AG08395 (cell line): ENCODE measurements at regions not wholly inside any gene's neighbourhood (a gene's known extent, or its start where the extent isn't known, plus 50 kb on each side); places are given as distances from the start of the nearest gene placed in this dataset.
"Not testable (repeated sequence)": the region's sequence is repeated elsewhere in the genome, so short reads cannot be mapped to it uniquely, and the experiment has no call there.

Experiments used
- DNase-seq: peaks from one replicate; pipeline ENCODE4 v3.0.0; 2012; ENCODE audit warnings: mixed read lengths, low spot score

GRCh38 chr10:8790390-8790789, 735.9 kb downstream of the GATA3 start:
- no peak for DNase-seq

DNA sequence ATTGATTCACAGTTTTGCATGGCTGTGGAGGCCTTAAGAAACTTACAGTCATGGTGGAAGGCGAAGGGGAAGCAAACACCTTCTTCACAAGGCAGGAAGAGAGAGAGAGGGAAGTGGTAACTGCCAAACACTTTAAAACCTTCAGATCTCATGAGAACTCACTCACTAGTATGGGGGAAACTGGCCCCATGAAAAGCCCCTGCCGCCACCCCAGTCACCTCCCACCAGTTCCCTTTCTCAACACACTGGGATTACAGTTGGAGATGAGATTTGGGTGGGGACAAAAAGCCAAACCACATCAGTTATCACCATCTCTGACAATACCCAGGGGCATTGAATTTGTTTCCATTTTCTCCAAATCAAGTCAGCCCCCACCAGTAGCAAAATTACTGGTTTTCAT, 740.4 kb downstream of the GATA3 start:
- DNase-seq = no peak

DNA sequence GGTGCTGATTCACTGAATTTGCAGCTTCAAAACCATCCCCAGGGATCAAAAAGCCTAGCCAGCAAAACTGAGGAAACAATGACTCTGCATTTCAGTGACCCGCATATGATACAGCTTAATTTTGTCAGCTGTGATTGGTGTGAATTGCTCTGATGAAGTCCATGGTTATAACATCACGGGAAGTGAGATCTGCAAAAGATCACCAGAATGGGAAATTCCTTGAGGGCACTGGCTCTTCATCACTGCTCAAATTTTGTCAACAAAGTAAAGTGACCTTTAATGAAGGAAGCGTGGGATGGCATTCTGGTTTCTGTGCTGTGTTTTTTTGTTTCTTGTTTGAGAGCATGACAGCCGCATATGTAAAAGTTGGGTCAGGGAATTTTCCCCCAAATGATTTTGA, 745.9 kb downstream of the GATA3 start:
- DNase-seq = no peak

DNA sequence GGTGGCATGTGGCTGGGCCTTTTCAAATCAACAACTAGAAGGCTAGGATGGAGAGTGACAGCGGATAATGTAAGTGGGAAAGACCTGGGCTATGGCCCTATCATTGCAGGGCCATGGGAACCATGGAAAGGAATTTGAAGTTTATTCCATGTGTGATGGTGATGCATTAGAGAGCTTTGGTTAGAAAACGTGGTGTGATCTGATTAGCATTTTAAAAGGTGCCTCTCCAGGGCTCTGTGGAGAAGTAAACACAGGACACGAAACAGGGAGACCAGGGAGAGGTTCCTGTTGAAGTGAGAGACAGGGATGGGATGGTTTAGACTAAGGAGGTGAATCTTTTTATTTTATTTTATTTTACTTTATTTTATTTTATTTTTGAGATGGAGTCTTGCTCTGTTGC, 749.5 kb downstream of the GATA3 start:
- DNase-seq = no peak

DNA sequence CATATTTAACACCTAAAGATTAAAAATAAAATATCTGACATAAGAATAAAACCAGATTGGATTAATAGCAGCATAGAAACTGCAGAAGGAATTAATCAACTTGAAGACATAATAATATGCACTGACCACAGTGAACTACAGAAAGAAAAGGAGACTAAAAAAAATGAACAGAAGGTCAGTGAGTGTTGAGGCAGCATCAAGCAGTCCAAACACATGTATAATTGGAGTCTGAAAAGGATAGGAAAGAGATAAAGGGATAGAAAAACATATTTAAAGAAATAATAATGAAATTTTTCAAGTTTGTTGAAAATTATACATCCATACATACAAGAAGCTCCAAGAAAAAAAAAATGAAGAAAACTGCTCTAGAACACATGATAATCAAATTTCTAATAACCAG, 756.2 kb downstream of the GATA3 start:
- DNase-seq = no peak

- no peak for DNase-seq
Measured at GRCh38 chr10:8811201-8811600, 756.7 kb downstream of the GATA3 start.

DNA sequence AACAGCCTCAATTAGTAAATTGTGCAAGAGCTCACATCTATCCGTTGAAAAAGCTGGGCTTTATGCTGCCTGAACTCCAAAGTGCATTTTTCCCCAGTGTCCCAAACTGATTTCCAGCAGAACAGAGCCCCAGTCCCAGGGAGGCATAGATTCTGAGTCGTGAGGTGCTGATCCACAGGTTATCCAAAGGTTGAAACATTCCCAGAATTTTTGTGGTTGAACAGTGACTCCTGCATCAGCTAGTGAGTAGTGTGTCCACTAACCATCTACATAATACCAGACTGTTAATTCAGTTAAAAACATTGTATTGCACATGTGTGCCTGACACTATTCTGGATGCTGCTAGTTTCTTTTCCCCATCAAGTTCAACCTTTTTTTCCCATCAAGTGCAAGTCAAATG, 761.5 kb downstream of the GATA3 start:
- DNase-seq = no peak

DNA sequence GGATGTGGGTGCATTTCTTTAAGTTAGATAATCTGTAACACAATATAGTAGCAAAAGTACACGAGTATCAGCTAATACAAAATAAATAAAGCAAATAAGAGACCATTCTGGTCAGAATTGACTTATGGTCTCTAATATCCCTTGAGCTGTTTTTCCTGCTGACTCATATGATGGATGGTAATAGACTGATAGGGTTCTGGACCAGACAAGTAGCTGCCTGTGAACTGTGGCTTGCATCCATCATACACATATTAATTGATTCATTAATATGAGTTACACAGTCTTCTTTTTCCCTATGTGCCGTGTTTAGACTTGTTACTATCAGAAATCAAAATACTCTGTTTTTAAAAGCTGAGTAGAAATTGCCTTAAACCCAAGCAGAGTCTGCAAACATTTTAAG, 762.8 kb downstream of the GATA3 start:
- no peak for DNase-seq

DNA sequence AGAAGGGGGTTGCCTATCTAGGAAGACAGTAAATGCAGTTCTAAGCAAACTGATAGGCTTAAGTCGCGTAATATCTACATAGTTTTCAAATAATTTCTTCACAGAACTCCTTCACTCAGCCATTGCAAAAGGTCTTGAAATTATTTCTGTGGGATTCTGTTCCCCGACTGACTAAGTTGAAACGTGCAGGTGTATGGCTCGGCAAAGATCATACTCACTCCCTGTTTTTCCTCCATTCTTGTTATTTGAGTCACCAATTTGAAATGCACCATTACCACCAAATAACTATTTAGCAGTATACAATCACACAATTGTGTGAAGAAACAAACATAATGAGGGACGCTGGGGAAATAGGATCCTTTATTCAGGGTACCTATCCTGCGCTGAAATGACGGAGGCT, 771.1 kb downstream of the GATA3 start:
- no peak for DNase-seq

DNA sequence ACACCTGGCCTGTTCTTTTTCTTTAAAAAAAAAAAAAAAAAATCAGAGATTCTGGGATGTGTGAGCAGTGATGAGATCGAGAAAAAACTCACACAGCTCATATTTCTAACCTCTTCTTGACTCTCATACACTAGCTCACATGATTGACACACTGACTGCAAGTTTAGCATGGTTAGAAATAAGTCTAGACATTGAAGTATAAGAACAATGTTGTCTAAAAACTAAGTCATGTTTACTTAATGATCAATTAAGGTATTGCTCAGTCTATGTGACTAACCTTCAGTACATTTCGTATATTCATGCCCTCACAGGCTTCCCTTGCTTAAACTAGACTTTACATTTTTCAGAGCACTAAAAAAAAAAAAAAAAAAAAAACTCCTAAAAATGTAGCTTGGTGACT, 775.1 kb downstream of the GATA3 start:
- no peak for DNase-seq

DNA sequence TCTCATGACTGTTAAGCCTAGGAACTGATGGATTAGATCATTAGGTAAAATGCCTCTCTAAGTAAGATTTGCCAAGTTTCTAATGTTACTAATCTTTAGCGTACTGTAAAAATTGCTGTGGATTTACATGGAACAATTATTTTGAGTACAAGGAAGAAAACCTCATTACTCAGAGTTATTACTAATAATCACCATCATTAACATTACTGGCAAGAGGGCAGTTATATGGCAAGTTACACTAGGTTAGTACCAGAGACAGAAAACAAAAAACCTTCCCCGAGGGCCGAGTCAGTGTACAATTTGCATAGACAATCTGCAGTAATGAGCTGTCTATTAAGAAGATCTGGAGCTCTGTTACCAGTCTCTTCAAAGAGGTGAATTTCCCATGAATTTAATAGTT, 775.6 kb downstream of the GATA3 start:
- DNase-seq = no peak

- DNase-seq = no peak
Measured at GRCh38 chr10:8830876-8831275, 776.4 kb downstream of the GATA3 start.

- no peak for DNase-seq
Measured at GRCh38 chr10:8835453-8836167, 781.1 kb downstream of the GATA3 start.

- DNase-seq = no peak
Measured at GRCh38 chr10:8840356-8840755, 785.9 kb downstream of the GATA3 start.

DNA sequence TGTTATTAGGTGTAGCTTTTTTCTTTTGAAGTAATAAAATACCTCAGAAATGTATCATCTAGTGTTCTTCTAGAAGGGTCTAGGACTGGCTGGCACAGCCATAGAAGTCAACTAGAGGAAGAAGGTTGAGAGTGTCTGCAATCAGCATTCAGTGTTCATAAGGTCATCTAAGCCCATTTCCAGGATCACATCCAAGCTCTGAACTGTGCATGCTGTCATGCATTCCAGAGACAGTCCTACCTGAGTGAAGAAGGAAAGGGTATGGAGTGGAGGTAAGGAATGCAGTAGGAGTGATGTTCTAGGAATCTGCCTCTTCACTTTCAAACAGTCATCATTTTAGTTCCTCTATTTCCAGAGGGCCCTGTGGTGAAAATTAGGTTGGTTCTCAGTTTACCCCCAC, 789.7 kb downstream of the GATA3 start:
- DNase-seq = no peak

DNA sequence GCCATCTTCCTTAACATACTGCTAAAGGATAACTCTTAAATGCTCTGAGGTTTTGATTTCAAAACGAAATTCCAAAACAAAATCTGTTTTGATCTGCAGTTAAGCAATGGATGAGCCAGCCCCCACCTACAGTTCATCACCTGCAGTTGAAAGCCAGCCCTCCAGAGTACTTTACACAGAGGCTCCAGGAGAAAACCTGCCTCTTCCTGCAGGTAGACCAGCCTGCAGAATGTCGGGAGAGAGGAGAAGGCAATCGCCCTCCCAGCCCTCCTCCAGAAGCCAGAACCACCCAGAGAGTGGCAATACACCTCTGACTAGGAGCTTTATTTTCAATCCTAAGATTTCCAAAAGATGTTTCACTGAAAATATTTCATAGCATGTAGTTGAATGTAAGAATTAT, 798.1 kb downstream of the GATA3 start:
- no peak for DNase-seq

DNA sequence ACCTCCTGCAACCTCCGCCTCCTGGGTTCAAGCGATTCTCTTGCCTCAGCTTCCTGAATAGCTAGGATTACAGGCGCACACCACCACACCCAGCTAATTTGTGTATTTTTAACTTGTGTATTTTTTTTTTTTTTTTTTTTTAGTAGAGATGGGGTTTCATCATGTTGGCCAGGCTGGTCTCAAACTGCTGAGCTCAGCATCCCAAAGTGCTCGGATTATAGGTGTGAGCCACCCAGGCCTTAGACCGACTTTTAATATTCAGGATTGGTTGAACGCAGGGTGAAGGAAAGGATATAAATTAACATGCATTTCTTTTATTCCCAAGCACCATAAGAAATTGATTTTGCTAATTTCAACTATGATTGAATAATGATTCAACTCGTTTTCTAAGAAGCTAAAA, 798.6 kb downstream of the GATA3 start:
- DNase-seq = no peak

DNA sequence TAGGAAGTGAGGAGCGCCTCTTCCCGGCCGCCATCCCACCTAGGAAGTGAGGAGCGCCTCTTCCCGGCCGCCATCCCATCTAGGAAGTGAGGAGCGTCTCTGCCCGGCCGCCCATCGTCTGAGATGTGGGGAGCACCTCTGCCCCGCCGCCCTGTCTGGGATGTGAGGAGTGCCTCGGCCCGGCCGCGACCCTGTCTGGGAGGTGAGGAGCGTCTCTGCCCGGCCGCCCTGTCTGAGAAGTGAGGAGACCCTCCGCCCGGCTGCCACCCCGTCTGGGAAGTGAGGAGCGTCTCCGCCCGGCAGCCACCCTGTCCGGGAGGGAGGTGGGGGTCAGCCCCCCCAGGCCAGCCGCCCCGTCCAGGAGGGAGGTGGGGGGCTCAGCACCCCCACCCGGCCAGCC, 814.4 kb downstream of the GATA3 start:
- not testable (repeated sequence) for DNase-seq

- DNase-seq = no peak
Measured at GRCh38 chr10:8873310-8873709, 818.8 kb downstream of the GATA3 start.

DNA sequence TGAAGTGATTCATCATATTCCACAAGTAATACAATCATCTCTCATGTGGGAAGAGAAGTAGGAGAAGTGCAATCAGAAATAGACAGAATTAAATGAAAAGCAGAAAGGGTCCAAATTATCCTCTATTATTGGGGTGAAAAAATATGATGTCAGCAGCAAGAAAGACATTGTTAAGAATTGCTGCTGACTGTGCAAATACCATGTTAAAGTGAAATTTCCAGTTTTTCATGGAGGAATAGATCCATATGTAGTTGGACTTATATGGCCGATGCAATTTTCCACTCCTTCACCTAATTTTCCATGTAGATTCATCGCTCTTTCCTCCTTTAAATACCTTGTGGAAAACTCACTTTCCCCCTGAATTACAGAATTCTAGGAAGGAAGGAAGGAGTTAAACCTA, 819.8 kb downstream of the GATA3 start:
- no peak for DNase-seq

DNA sequence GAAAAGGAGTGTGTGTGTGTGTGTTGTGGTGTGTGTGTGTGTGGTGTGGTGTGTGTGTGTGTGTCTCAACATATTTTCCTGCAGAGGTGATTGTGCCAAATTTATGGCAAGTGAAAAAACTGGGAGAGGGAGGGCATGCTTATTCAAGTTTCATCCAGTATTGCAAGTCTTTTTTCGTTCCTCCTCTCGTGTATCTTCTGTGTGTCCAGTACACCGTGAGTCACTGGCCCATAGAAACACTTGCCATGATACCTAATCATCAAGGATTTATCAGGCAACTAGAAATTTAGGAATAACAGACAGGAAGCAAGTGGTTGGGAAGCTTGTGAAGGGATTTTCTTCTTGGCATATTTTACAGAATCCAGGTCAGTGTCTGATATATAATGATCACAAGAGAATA, 820.5 kb downstream of the GATA3 start:
- no peak for DNase-seq

DNA sequence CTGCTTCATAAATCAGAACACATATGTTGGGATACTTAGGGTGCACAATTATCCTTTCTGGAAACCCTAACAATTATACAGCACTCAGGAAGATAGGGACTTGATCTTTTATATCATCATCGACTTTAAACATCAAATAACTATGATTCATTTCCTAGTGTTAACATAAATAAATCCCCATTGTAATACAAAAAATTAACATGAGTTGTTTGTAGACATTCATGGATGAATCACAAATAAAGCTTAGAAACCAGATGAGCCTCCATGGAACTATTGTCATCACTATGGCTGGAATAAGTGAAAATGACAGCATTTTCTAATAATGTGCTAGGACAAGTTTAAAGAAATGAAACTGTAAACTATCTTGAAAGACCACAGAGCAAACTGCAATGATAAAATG, 821.7 kb downstream of the GATA3 start:
- DNase-seq = no peak

DNA sequence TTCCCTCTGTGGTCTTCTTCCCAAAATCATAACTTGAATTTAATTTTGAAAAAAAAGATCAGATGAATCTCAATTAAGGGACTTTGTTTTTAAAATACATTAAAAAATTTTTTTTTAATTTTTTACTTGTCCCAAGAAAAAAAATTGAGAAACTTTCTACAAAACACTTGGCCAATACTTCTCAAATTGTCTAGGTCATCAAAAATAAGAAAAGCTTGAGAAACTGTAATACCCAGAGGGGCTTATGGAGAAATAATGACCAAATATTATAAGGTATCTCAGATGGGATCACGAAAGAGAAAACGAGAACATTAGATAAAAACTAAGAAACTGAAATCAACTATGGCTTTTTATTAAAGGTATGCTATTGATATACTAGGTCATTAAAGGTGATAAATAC, 835.0 kb downstream of the GATA3 start:
- DNase-seq = no peak

DNA sequence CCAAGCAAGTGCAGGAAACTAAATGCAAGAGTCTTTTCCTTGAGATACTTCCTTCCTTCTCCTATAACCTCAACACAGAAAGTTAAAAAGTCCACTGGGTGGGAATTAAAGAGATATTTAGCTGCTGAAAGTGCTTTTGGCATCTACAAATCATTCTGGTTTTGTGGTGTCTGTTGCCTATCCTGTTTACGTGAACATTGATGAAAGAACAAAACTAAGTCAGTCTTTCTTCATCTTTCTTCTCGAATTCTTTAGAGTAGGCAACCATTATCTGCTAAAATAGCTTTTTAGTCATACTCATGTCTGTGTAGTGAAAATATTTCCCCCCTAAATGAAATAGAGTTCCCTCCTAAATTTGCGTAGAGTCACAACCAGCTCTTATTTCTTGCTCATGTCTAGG, 838.6 kb downstream of the GATA3 start:
- no peak for DNase-seq

GRCh38 chr10:8894148-8894547, 839.7 kb downstream of the GATA3 start:
- DNase-seq = no peak
